M059J (cell line): ENCODE measurements at regions not wholly inside any gene's neighbourhood (a gene's known extent, or its start where the extent isn't known, plus 50 kb on each side); places are given as distances from the start of the nearest gene placed in this dataset.
A peak's percentile ranks its signal among the peaks of the same experiment; 100 is the strongest.
"Not testable (repeated sequence)": the region's sequence is repeated elsewhere in the genome, so short reads cannot be mapped to it uniquely, and the experiment has no call there.

Source experiments
- DNase-seq: peaks from one replicate; pipeline ENCODE4 v3.0.0-alpha.2; 2012; ENCODE audit warnings: low read depth

DNA sequence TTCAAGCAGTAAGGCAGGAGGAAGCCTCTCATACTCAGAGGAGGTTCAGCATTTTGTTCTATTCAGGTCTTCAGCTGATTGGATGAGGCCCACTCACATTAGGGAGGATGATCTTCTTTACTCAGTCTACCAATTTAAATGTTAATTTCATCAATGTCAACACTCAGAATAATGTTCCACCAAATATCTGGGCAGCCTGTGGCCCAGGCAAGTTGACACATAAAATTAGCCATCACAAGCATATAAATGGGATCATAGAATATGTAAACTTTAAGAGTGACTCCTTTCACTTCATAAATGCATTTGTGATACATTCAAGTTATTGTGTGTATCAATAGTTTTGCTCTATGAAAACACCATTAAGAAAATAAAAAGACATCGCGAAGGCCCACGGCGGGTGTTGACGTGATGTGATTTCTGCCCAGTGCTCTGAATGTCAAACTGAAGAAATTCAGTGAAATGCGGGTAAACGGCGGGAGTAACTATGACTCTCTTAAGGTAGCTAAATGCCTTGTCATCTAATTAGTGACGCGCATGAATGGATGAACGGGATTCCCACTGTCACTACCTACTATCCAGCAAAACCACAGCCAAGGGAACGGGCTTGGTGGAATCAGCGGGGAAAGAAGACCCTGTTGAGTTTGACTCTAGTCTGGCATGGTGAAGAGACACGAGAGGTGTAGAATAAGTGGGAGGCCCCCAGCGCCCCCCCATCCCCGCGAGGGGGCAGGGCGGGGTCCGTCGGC, 536.1 kb upstream of the AUTS2 start:
- DNase-seq, result no peak

DNA sequence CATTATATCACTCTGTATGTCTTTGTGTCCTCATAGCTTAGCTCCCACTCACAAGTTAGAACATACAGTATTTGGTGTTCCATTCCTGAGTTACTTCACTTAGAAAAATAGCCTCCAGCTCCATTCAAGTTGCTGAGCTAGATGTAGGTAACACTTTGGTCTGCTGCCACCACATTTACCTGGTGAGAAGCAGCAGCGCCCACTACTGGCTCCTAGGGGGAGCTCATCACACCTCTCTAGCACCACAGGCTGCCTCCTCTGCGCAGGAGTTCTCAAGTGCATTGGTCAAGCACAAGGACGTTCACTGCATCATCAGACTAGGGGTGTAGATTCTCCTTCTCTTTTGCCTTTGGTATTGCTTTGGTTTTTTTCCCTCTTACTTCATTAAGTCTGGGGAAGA, 530.9 kb upstream of the AUTS2 start:
- peak; percentile 47 for DNase-seq

- no peak for DNase-seq
Measured at GRCh38 chr7:69070476-69070875, 527.8 kb upstream of the AUTS2 start.

- DNase-seq, result no peak
Measured at GRCh38 chr7:69076566-69076965, 521.7 kb upstream of the AUTS2 start.

DNA sequence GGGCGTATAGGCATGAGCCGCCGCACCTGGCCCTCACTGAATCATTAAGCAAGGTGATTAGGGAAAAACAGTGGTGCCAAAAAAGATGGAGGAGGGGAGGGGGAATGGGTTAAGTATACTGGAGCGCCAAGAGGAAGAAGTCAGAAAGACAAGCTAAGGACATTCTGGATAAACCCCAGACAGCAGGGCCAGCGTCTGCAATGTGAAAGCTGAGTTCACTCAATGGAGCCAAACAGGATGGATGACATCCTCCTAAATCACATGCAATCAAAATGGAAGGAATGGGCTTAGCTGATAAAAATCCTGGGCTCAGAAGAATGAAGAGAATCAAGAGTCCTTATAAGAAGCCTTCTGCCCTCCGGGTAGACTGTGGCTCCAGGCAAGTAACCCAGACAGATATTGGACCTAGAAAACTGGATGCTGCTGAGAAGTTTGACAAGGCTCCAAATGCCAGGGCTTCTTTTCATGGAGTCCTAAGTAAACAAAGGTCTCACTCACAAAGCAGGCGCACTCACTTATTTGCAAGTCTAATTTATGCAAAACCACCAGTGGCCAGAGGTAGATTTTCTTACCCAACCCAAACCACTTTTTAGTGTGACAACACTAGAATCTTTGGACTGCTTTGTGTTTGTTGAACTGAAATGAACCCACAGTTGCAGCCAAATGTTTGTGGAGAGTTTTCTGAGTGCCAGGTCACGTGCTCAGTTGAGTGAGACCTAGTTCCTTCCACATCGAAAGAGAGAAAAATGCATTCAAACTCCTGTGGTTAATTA, 519.1 kb upstream of the AUTS2 start:
- peak; percentile 83 for DNase-seq

GRCh38 chr7:69087281-69087680, 511.0 kb upstream of the AUTS2 start:
- not testable (repeated sequence) for DNase-seq

DNA sequence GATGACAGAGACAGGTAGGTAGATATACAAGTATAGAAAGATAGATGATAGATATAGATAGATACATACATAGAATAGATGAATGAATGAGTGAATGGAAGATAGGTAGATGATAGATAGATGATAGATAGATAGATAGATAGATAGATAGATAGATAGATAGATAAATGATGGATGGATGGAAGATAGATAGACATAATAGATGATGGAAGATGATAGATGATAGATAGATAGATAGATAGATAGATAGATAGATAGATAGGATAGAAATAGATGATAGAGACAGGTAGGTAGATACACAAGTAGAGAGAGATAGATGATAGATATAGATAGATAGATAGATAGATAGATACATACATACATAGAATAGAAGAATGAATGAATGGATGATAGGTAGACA, 510.1 kb upstream of the AUTS2 start:
- no peak for DNase-seq

DNA sequence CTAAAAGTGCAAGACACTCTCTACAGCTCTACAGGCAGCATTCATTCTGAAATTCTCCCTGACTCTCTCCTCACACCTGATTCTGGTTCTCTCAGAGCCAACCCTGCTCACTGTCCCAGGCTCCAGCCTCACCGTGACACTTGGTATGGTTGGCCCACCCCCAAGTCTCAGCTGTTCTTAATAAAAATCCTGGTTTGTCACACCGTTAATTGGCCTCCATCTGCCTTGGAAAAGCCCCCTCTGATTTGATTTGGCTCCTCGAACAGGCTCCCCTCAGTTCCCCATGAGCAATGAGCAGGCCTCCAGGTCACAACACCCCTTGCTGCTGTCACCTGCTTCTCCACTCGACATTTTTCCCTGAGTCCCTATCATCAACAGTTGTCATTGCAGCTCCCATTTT, 507.3 kb upstream of the AUTS2 start:
- DNase-seq, result no peak

DNA sequence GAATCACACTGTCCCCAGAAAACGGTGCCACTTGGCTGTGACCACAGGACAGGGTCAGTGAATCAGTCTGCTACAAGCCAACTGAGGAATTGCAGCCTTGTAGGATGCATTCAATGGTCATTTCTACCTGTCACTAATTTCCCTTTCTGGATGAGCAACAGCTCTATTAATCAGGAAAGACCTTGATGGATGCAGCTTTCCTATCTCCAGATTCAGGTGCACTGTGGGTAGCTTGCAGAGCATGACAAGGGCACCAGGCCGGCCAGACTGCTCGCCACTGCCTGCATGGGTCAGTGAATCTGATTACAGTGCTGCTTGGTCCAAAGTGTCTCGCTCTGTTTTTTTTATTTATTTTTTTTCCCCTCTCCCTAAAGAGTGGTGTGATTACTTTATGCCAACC, 506.8 kb upstream of the AUTS2 start:
- DNase-seq, result peak; percentile 68

GRCh38 chr7:69095127-69095526, 503.1 kb upstream of the AUTS2 start:
- DNase-seq, result no peak

DNA sequence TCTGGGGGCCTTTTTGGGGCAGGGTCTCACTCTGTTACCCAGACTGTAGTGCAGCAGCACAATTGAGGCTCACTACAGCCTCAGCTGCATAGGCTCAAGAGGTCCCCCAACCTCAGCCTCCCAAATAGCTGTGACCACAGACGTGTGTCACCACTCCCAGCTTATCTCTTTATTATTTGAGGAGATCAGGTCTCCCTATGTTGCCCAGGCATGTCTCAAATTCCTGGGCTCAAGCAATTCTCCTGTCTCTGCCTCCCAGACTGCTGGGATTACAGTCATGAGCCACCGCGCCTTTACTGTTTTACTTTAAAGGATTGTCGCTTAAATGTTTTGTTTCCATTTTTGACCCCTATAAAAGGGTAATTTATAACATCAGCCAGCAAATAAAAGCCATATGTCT, 502.6 kb upstream of the AUTS2 start:
- peak; percentile 40 for DNase-seq

GRCh38 chr7:69104023-69104422, 494.3 kb upstream of the AUTS2 start:
- DNase-seq, result no peak

DNA sequence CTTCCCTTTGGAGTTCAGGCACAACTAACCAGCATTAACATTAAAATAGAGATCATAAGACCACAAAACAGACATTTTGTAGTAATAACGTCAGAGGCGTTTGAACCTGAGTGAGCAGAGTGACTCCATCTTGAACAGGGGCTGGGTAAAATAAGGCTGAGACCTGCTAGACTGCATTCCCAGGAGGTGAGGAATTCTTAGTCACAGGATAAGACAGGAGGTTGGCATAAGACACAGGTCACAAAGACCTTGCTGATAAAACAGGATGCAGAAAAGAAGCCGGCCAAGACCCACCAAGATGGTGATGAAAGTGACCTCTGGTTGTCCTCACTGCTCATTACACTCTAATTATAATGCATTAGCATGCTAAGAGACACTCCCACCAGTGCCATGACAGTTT, 493.2 kb upstream of the AUTS2 start:
- peak; percentile 76 for DNase-seq

GRCh38 chr7:69105981-69106380, 492.3 kb upstream of the AUTS2 start:
- DNase-seq, result no peak

DNA sequence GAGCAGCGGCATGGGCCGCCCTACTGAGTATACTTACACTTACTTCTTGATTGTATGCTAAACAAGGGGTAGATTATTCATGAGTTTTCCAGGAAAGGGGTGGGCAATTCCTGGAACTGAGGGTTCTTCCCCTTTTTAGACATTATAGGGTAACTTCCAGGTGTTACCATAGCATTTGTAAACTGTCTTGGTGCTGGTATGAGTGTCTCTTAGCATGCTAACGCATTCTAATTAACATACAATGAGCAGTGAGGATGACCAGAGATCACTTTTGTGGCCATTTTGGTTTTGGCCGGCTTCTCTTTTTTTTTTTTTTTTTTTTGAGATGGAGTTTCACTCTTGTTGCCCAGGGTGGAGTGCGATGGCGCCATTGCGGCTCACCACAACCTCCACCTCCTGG, 491.8 kb upstream of the AUTS2 start:
- not testable (repeated sequence) for DNase-seq

- not testable (repeated sequence) for DNase-seq
Measured at GRCh38 chr7:69106946-69107345, 491.3 kb upstream of the AUTS2 start.

DNA sequence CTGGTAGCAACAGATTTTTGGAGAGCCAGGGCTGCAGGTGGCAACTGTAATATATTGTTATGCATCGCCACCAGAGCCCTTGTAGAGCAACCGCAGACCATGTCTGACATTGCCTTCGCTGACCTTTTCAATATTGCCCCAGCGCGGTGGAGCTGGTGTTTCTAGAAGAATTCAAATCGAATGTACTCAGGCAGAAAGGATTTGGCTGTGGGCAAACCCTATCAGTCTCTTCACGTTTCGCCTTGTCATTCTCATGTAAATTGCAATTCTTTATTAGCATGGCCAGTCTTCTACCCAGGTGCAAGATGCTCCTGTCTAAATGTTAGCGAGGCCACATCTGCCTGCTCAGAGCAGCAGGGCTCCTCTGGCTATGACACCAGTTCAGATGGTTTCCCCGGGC, 490.2 kb upstream of the AUTS2 start:
- DNase-seq, result peak; percentile 43

GRCh38 chr7:69109246-69109645, 489.0 kb upstream of the AUTS2 start:
- peak; percentile 46 for DNase-seq

- no peak for DNase-seq
Measured at GRCh38 chr7:69109879-69110278, 488.4 kb upstream of the AUTS2 start.

DNA sequence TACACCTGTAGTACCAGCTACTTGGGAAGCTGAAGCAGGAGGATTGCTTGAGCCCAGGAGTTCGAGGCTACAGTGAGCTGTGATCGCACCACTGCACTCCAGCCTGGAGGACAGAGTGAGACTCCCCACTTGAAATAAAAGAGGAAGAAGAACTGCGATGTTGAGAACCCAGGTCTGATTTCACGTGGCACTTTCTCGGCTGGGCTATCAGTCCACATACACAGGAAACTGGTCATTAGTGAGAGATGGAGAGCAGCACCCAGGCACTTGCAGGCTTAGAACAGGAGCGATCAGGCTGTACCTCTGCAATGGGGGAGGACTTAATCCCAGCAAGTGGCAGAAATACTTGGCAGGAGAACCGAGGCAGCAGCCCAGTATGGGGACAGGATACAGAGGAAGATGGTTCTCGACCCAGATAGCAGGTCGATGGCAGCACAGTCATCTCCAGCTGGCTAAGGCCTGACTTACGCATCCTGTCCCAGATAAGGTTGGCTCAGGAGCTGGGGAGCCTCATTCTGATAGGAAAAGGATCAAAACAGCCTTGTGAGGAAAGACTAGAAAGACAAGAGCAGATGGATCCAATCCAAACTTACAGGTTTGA, 487.7 kb upstream of the AUTS2 start:
- no peak for DNase-seq

DNA sequence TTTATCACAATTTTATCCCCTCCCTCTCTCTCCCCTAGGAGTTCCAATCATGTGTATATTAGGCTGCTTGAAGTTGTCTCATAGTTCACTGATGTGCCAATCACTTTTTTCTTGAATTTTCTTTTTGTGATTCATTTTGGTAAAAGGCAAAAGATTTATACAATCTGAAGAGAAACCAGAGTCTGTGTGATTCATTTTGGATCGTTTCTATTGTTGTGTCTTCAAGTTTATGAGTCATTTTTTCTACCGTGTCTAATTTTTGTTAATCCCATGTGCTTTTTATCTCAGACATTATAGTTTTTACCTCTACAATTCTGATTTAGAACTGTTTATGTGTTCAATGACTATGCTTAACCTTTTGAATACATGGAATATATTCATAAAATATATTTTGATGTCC, 483.9 kb upstream of the AUTS2 start:
- peak; percentile 64 for DNase-seq

- DNase-seq, result peak; percentile 45
Measured at GRCh38 chr7:69115788-69116187, 482.5 kb upstream of the AUTS2 start.

DNA sequence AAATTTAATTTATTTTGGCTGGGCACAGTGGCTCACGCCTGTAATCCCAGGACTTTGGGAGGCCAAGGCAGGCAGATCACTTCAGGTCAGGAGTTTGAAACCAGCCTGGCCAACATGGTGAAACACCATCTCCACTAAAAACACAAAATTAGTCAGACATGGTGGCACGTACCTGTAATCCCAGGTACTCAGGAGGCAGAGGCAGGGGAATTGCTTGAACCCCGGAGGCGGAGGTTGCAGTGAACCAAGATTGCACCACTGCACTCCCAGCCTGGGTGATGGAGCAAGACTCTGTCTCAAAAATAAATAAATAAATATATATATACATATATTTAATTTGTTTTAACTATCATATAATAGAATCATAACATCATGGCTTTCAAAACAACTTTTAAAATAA, 482.1 kb upstream of the AUTS2 start:
- not testable (repeated sequence) for DNase-seq
